Stomach (tissue), 8 donors: ENCODE measurements at regions not wholly inside any gene's neighbourhood (a gene's known extent, or its start where the extent isn't known, plus 50 kb on each side); places are given as distances from the start of the nearest gene placed in this dataset.

Experiments used
- DNase-seq, 2 donors: peaks; one replicate each; pipeline versions ENCODE4 v3.0.0 to v3.0.0-alpha.2; 2013 to 2019
- H3K27ac ChIP-seq, 5 donors: fragments of 200-600 bp in 4 of 5; sonication (generic) in 4 of 5; one replicate each; pipeline ENCODE4 v1.5.1; 2013 to 2019; ENCODE audit warnings: mild to moderate bottlenecking in 1 of 5, moderate library complexity in 1 of 5
- H3K27me3 ChIP-seq, 3 donors: fragments of 200-600 bp; sonication (generic); one replicate each; pipeline ENCODE4 v1.5.1; 2017 to 2019; ENCODE audit warnings: mixed run types in 1 of 3
- H3K36me3 ChIP-seq, 4 donors: fragments of 200-600 bp; sonication (generic); 1 replicate in 3 of 4; 2 replicates in 1 of 4; pipeline ENCODE4 v1.5.1; 2016 to 2019
- H3K4me1 ChIP-seq, 4 donors: fragments of 200-600 bp; sonication (generic); one replicate each; pipeline ENCODE4 v1.5.1; 2016 to 2019
- H3K4me3 ChIP-seq, 4 donors: fragments of 200-600 bp; sonication (generic) in 3 of 4; one replicate each; pipeline ENCODE4 v1.5.1; 2016 to 2019; ENCODE audit warnings: mild to moderate bottlenecking in 1 of 4
- H3K9me3 ChIP-seq, 4 donors: fragments of 200-600 bp; sonication (generic); one replicate each; pipeline ENCODE4 v1.5.1; 2016 to 2019
- CTCF ChIP-seq, 7 experiments: fragments of 450-650 bp in 4 of 7; fragments of 200-600 bp in 3 of 7; sonication (generic) in 3 of 7; IDR thresholded peaks; one replicate each; pipeline ENCODE4 v1.5.1; 2016 to 2019; ENCODE audit warnings: antibody characterized with exemption in 7 of 7, control low read depth in 2 of 7, mild to moderate bottlenecking in 1 of 7
- EP300 ChIP-seq: sonication (generic); formaldehyde crosslinking; IDR thresholded peaks from one replicate; pipeline ENCODE4 v1.6.1; 2017; ENCODE audit warnings: antibody characterized with exemption
- POLR2A ChIP-seq, 4 donors: fragments of 450-650 bp; IDR thresholded peaks; one replicate each; pipeline ENCODE4 v1.6.1; 2016; ENCODE audit warnings: antibody characterized with exemption in 4 of 4, control low read depth in 2 of 4, mild to moderate bottlenecking in 1 of 4, moderate library complexity in 1 of 4
- POLR2AphosphoS5 ChIP-seq, 3 donors: sonication (generic); formaldehyde crosslinking; IDR thresholded peaks; one replicate each; pipeline ENCODE4 v1.6.1; 2016; ENCODE audit warnings: antibody characterized with exemption in 3 of 3
- WGBS, 5 donors: extraction: QIAGEN DNeasy Blood & Tissue Kit in 3 of 5; methylation state at CpG; one replicate each; pipeline versions ENCODE4 v1.1.5 to v1.1.7; 2013 to 2018; 5-methylcytosine and 5-hydroxymethylcytosine counted together
- intact Hi-C: fragments of 100-400 bp; cut with DNase I; formaldehyde crosslinking; loops from one replicate; pipeline ENCODE4 v1.15.1; 2023; ENCODE audit warnings: low total_unique reads
- donor health status: healthy with polysubstance abuse.
- donor health status: Bipolar disorder and iron deficiency.
- donor health status: healthy.

DNA sequence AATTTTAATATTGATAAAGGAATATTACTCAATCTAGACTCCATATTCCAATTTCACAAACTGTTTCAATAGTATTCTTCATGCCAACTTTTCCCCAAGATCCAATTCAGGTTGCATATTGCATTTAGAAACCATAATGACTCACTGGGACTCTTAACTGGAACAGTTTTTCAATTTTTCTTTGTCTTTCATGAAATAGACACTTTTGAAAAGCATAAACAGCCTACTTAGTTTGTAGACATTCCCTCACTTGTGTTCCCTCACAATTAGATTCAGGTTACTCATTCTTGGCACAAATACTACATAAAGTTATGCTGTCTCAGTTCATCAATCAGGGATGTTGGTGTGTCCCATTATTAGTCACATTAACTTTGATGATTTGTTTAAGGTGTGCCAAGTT, 1768.4 kb upstream of the PIK3C3 start:
- Histone ChIP-seq H3K27me3 (no peaks in the 10 kb centered on the region), H3K4me3 (no peak overlapping the region), H3K4me1 (no peaks in the 10 kb centered on the region), H3K27ac (no peak overlapping the region), H3K9me3 (peaks cover 0 to 3% (median 0%) of the 10 kb centered on the region in 4 donors), H3K36me3 (no peaks in the 10 kb centered on the region)
- intact Hi-C loops, result no loop called here
- DNase-seq, result no peak
- TF ChIP-seq POLR2A (IDR thresholded peaks at IDR 0.05) (no peak), POLR2AphosphoS5 (IDR thresholded peaks at IDR 0.05) (no peak)

DNA sequence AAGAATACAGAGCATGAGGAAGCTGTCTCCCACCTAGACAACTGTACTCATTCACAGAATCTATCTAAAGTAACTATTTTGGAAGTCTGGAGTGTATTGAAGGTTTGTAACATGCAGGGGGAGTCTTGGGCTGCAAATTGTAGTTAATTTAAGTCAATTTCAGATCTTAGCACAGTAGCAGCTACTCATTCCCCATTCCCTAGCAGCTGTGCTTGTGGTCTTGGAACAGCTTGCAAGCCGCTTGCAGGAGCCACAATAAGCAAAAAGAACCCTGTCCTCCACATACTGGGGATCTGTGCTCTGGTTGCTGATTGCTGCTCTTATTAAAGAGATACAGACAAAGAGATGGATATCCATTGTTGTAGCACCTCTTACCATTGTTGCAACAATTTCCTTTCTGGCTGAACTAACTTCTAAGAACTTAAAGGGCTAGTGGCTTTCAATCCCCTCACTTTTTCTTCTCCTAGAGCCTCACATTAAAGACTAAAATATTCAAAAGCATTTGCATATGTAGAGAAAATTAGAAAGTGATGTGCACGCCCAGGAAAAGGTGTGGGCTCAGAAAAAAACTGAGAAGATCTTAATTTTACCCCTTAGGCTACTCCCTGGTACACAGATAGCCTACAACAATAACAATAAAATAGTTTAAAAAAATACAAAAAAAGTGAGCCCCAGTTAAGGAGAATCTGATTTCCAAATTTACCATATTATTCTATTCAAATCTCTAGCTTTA, 1775.1 kb upstream of the PIK3C3 start:
- Histone ChIP-seq H3K27ac (no peak overlapping the region), H3K4me3 (no peak overlapping the region), H3K36me3 (no peaks in the 10 kb centered on the region), H3K27me3 (no peaks in the 10 kb centered on the region), H3K9me3 (no peaks in the 10 kb centered on the region), H3K4me1 (no peaks in the 10 kb centered on the region)
- DNase-seq, result no peak
- intact Hi-C loops, result no loop called here
- TF ChIP-seq POLR2AphosphoS5 (IDR thresholded peaks at IDR 0.05), result no peak
- TF ChIP-seq POLR2A (IDR thresholded peaks at IDR 0.05), result no peak
- TF ChIP-seq CTCF (IDR thresholded peaks at IDR 0.05), result no peak
- no peak for TF ChIP-seq EP300
- 49 to 81% (median 73%) methylated on average over 2 of the region's 2 CpGs for WGBS, 5 donors

DNA sequence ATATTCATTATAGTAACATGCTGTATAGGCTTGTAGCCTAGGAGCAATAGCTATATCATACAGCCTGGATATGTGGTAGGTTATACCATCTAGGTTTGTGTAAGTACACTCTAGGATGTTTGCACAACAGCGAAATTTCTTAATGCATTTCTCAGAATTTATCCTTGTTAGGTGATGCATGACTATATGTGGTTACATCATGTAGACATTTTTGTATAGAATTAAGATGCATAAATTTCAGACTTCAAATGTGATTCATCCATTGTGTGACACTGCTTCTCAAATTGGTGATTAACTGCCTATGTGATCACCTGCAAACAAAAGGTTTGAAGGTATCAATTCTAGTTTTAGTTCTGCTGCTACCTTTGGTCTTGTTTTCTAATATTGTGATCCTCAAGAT, 1787.0 kb upstream of the PIK3C3 start:
- no peaks in the 10 kb centered on the region for H3K9me3 ChIP-seq

GRCh38 chr18:40163254-40163653, 1791.8 kb upstream of the PIK3C3 start:
- H3K36me3 ChIP-seq, result no peaks in the 10 kb centered on the region
- no peak overlapping the region for H3K4me3 ChIP-seq
- intact Hi-C loops, result no loop called here
- TF ChIP-seq POLR2AphosphoS5 (IDR thresholded peaks at IDR 0.05) (no peak), POLR2A (IDR thresholded peaks at IDR 0.05) (no peak), EP300 (no peak), CTCF (IDR thresholded peaks at IDR 0.05) (no peak)
- no peak overlapping the region for H3K27ac ChIP-seq
- H3K4me1 ChIP-seq, result peaks cover 0 to 5% (median 0%) of the 10 kb centered on the region in 4 donors
- H3K27me3 ChIP-seq, result no peaks in the 10 kb centered on the region
- H3K9me3 ChIP-seq, result no peaks in the 10 kb centered on the region
- no peak for DNase-seq

More for the DNA sequence above, 1787.0 kb upstream of the PIK3C3 start:
- TF ChIP-seq EP300 (no peak), CTCF (IDR thresholded peaks at IDR 0.05) (no peak), POLR2A (IDR thresholded peaks at IDR 0.05) (no peak), POLR2AphosphoS5 (IDR thresholded peaks at IDR 0.05) (no peak)
- 70 to 100% (median 82%) methylated on average over 1 of the region's 1 CpG for WGBS, 5 donors
- no peaks in the 10 kb centered on the region for H3K27me3 ChIP-seq
- no peak overlapping the region for H3K27ac ChIP-seq
- no peak for DNase-seq
- intact Hi-C loops, result no loop called here
- H3K36me3 ChIP-seq, result no peaks in the 10 kb centered on the region
- no peaks in the 10 kb centered on the region for H3K4me1 ChIP-seq
- no peak overlapping the region for H3K4me3 ChIP-seq

DNA sequence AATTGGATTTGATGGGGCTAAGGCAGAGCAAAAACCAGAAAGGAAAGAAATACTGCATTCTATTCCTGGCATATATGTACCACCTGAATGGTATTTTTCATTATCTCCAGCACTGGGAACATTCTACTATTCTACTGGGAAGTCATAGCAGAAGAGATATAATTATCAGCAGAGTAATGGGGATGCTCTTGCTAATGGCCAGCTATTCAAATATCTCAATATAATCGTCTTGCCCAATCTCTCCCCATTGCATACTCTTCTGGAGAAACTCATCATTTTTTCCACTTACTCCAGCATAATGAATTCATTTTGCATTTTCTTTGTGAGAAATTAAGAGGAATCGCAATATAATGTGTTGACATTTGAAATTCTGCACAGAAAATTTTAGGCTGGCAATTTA, 1794.7 kb upstream of the PIK3C3 start:
- no peak for DNase-seq
- H3K27ac ChIP-seq, result no peak overlapping the region
- no peaks in the 10 kb centered on the region for H3K27me3 ChIP-seq
- H3K4me3 ChIP-seq, result no peak overlapping the region
- H3K9me3 ChIP-seq, result no peaks in the 10 kb centered on the region
- intact Hi-C loops, result no loop called here
- no peaks in the 10 kb centered on the region for H3K36me3 ChIP-seq
- WGBS, 5 donors, result 72 to 92% (median 73%) methylated on average over 2 of the region's 2 CpGs
- TF ChIP-seq CTCF (IDR thresholded peaks at IDR 0.05) (no peak), POLR2AphosphoS5 (IDR thresholded peaks at IDR 0.05) (no peak), POLR2A (IDR thresholded peaks at IDR 0.05) (no peak), EP300 (no peak)
- H3K4me1 ChIP-seq, result peaks cover 0 to 5% (median 0%) of the 10 kb centered on the region in 4 donors
